Spleen (tissue), 11 donors: ENCODE measurements at regions not wholly inside any gene's neighbourhood (a gene's known extent, or its start where the extent isn't known, plus 50 kb on each side); places are given as distances from the start of the nearest gene placed in this dataset.

ENCODE experiments used
- DNase-seq: peaks from one replicate; pipeline ENCODE4 v3.0.0-alpha.2; 2020
- H3K27ac ChIP-seq, 8 donors: fragments of 200-600 bp; sonication (generic) in 7 of 8; 1 replicate in 4 of 8; 2 replicates in 4 of 8; pipeline versions ENCODE4 v1.5.0 to v1.8.0; 2016 to 2021; ENCODE audit warnings: inconsistent platforms in 4 of 8, mild to moderate bottlenecking in 4 of 8, moderate library complexity in 1 of 8
- H3K27me3 ChIP-seq, 7 donors: fragments of 200-600 bp; sonication (generic) in 6 of 7; replicated peaks in 1 of 7; 1 replicate in 4 of 7; 2 replicates in 3 of 7; pipeline versions ENCODE4 v1.5.0 to v1.8.0; 2016 to 2021; ENCODE audit warnings: inconsistent platforms in 3 of 7, mild to moderate bottlenecking in 1 of 7
- H3K36me3 ChIP-seq, 6 donors: fragments of 200-600 bp; sonication (generic) in 5 of 6; 1 replicate in 4 of 6; 2 replicates in 2 of 6; pipeline versions ENCODE4 v1.5.0 to v1.8.0; 2016 to 2021; ENCODE audit warnings: inconsistent platforms in 2 of 6
- H3K4me1 ChIP-seq, 6 donors: fragments of 200-600 bp; sonication (generic) in 5 of 6; 1 replicate in 3 of 6; 2 replicates in 3 of 6; pipeline versions ENCODE4 v1.5.0 to v1.8.0; 2016 to 2021; ENCODE audit warnings: inconsistent platforms in 3 of 6
- H3K4me3 ChIP-seq, 8 donors: fragments of 200-600 bp; sonication (generic) in 7 of 8; 1 replicate in 4 of 8; 2 replicates in 4 of 8; pipeline versions ENCODE4 v1.5.0 to v1.8.0; 2016 to 2021; ENCODE audit warnings: inconsistent platforms in 4 of 8, mild to moderate bottlenecking in 4 of 8, moderate library complexity in 2 of 8
- H3K9me3 ChIP-seq, 8 donors: fragments of 200-600 bp; sonication (generic) in 7 of 8; 1 replicate in 4 of 8; 2 replicates in 4 of 8; pipeline versions ENCODE4 v1.5.0 to v1.8.0; 2016 to 2021; ENCODE audit warnings: inconsistent platforms in 4 of 8
- POLR2A ChIP-seq, 3 donors: fragments of 450-650 bp; IDR thresholded peaks; one replicate each; pipeline ENCODE4 v1.5.1; 2017; ENCODE audit warnings: antibody characterized with exemption in 3 of 3, mild to moderate bottlenecking in 1 of 3
- POLR2AphosphoS5 ChIP-seq, 3 donors: sonication (generic); formaldehyde crosslinking; IDR thresholded peaks; one replicate each; pipeline ENCODE4 v1.5.1; 2017; ENCODE audit warnings: antibody characterized with exemption in 3 of 3
- WGBS, 5 donors: extraction: QIAGEN DNeasy Blood & Tissue Kit in 3 of 5; methylation state at CpG; one replicate each; pipeline versions ENCODE4 v1.1.5 to v1.1.7; 2013 to 2018; 5-methylcytosine and 5-hydroxymethylcytosine counted together
- intact Hi-C: fragments of 100-400 bp; cut with DNase I; formaldehyde crosslinking; loops from one replicate; pipeline ENCODE4 v1.15.0; 2023; ENCODE audit warnings: low total_unique reads
- TF ChIP-seq, protein P1 (sequence below), 11 experiments: fragments of 200-600 bp in 7 of 11; fragments of 450-650 bp in 4 of 11; sonication (generic) in 4 of 11; IDR thresholded peaks in 8 of 11; conservative IDR thresholded peaks in 3 of 11; 1 replicate in 7 of 11; 2 replicates in 4 of 11; pipeline versions ENCODE4 v1.4.0 to v1.8.0; 2016 to 2021; ENCODE audit warnings: antibody characterized with exemption in 11 of 11, inconsistent platforms in 4 of 11, mild to moderate bottlenecking in 1 of 11
- donor health status: healthy with polysubstance abuse.
- donor health status: DM: no; HTN: no; CAD: no; lungs with moderate emphysema.
- donor health status: DM: no; HTN: no; CAD: no.
- donor health status: Bipolar disorder and iron deficiency.
- donor health status: healthy.
- donor health status: DM: no; HTN: no; CAD: no.
- donor health status: DM: yes; HTN: yes; CAD: no.

DNA sequence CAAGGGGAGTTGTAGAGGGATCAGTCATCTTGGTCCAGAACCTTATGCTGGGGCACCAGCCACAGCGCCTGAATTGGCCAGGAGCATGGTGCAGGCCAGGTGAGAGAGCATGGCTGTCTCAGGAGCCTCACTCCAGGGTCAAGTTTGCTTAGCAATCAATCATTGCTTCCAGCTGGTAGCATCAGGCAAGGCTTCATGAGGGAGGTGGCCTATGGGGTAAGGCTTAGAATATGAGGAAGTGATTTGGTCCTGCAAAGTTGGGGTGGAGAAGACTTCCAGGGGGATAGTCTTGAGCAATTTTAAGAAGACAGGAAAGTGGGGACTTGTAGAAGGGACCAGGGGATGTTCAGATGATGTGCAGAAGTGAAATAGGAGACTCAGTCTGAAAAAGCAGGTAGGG is 53.9 kb upstream of the PITX1 start:
- no peaks in the 10 kb centered on the region for H3K36me3 ChIP-seq
- peaks cover 0 to 4% (median 0%) of the 10 kb centered on the region in 8 donors for H3K9me3 ChIP-seq
- intact Hi-C loops, result no loop called here
- peak; percentile 23 for DNase-seq
- H3K27me3 ChIP-seq, result peaks cover 0 to 25% (median 0%) of the 10 kb centered on the region in 7 donors
- no peak overlapping the region for H3K4me3 ChIP-seq
- WGBS, 5 donors, result 80 to 97% (median 93%) methylated on average over 1 of the region's 1 CpG
- no peaks in the 10 kb centered on the region for H3K4me1 ChIP-seq
- H3K27ac ChIP-seq, result no peak overlapping the region
- TF ChIP-seq, protein P1, sequence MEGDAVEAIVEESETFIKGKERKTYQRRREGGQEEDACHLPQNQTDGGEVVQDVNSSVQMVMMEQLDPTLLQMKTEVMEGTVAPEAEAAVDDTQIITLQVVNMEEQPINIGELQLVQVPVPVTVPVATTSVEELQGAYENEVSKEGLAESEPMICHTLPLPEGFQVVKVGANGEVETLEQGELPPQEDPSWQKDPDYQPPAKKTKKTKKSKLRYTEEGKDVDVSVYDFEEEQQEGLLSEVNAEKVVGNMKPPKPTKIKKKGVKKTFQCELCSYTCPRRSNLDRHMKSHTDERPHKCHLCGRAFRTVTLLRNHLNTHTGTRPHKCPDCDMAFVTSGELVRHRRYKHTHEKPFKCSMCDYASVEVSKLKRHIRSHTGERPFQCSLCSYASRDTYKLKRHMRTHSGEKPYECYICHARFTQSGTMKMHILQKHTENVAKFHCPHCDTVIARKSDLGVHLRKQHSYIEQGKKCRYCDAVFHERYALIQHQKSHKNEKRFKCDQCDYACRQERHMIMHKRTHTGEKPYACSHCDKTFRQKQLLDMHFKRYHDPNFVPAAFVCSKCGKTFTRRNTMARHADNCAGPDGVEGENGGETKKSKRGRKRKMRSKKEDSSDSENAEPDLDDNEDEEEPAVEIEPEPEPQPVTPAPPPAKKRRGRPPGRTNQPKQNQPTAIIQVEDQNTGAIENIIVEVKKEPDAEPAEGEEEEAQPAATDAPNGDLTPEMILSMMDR (IDR thresholded peaks at IDR 0.05 in 8 of 11, conservative IDR thresholded peaks at IDR 0.05 in 3 of 11), result no peak
- TF ChIP-seq POLR2A (IDR thresholded peaks at IDR 0.05) (no peak), POLR2AphosphoS5 (IDR thresholded peaks at IDR 0.05) (no peak)

DNA sequence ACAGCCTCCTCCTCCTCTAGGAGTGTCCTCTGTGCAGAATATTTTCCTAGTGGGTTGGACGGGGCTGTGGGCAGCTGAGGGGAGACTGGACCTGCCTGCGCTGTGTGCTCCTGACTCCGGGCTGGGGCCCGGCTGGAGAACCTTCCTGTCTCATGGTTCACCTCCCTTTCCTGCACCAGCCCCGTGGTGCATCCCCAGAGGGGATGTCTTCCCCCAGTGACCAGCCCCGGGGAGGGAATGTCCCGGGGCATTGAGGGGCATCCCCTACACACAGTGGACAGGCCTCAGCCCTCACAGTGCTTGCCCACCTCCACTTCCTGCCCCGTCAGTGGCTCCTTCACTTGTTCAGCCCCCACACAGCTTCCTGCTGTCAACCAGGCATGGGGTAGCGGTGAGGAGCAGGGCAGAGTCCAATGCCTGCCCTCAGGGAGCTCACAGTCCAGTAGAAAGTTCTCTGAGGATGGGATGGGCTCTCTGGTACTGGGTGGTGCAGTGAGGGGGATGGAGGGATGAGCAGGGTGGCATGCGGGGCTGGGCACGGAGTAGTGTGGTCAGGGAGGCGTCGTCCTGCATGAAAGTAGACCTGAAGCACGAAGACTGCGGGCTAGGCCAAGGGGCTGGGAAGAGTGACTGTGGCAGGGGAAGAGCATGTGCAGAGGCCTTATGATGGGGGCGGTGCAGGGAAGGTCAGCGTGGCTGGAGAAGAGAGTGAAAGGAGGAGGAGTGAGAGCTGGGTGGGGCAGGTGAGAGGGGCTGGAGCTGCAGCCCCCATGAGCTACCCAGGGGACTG is 52.1 kb upstream of the PITX1 start:
- peaks cover 0 to 25% (median 0%) of the 10 kb centered on the region in 7 donors for H3K27me3 ChIP-seq
- no peaks in the 10 kb centered on the region for H3K36me3 ChIP-seq
- TF ChIP-seq POLR2A (IDR thresholded peaks at IDR 0.05), result no peak
- no peak for TF ChIP-seq POLR2AphosphoS5 (IDR thresholded peaks at IDR 0.05)
- TF ChIP-seq, protein P1 (IDR thresholded peaks at IDR 0.05 in 8 of 11, conservative IDR thresholded peaks at IDR 0.05 in 3 of 11), result no peak
- H3K9me3 ChIP-seq, result peaks cover 0 to 20% (median 12%) of the 10 kb centered on the region in 8 donors
- H3K27ac ChIP-seq, result no peak overlapping the region
- peak; percentile 44 for DNase-seq
- no peaks in the 10 kb centered on the region for H3K4me1 ChIP-seq
- 84 to 90% (median 86%) methylated on average over 15 to 17 of the region's 17 CpGs for WGBS, 5 donors
- no peak overlapping the region for H3K4me3 ChIP-seq
- intact Hi-C loops, result no loop called here

DNA sequence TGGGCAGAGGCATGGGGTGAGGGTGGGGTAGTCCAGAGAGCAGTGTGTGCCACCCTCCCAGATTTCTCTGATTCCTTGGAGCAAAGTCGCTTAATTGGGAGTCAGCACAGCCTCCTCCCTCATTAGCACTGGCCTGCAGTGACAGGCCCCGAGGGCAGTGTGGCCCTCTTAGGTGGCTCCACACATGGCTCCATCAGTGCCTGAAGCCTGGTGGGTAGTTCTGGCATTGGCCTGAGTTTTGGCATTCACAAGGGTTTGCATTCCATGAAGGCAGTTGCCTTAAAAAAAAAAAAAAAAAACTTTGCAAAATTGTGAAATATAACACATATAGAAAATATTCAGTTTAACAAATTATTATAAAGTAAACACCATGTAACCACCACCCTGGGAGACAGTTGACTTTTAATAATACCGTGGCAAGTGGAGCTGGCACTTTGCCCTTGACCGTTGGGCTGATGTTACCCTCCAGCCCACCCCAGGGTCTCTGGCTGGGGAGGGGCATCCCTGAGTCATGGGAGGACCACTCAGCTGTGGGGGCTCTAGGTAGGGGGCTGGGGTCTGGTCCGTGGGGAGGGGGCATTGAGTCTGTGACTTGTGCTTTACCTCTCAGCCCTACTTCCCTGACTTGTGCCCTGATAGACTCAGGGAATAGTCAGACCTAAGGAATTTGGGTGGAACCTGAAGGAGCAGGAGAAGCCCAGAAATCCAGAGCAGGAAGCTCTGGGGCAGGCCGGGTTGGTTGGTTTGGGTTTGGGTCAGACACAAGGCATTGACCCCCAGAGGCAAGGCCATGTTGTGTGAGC is 51.3 kb upstream of the PITX1 start:
- 69 to 87% (median 75%) methylated on average over 6 of the region's 6 CpGs for WGBS, 5 donors
- peak; percentile 15 for DNase-seq
- intact Hi-C loops, result no loop called here

More for the DNA sequence above, 51.3 kb upstream of the PITX1 start:
- Histone ChIP-seq H3K27ac (no peak overlapping the region), H3K9me3 (peaks cover 0 to 24% (median 17%) of the 10 kb centered on the region in 8 donors), H3K4me3 (no peak overlapping the region), H3K27me3 (peaks cover 0 to 25% (median 0%) of the 10 kb centered on the region in 7 donors), H3K36me3 (no peaks in the 10 kb centered on the region), H3K4me1 (no peaks in the 10 kb centered on the region)
- TF ChIP-seq, protein P1 (IDR thresholded peaks at IDR 0.05 in 8 of 11, conservative IDR thresholded peaks at IDR 0.05 in 3 of 11), result no peak
